ENCODE measurements at regions not wholly inside any gene's neighbourhood (a gene's known extent, or its start where the extent isn't known, plus 50 kb on each side); places are given as distances from the start of the nearest gene placed in this dataset.

DNA sequence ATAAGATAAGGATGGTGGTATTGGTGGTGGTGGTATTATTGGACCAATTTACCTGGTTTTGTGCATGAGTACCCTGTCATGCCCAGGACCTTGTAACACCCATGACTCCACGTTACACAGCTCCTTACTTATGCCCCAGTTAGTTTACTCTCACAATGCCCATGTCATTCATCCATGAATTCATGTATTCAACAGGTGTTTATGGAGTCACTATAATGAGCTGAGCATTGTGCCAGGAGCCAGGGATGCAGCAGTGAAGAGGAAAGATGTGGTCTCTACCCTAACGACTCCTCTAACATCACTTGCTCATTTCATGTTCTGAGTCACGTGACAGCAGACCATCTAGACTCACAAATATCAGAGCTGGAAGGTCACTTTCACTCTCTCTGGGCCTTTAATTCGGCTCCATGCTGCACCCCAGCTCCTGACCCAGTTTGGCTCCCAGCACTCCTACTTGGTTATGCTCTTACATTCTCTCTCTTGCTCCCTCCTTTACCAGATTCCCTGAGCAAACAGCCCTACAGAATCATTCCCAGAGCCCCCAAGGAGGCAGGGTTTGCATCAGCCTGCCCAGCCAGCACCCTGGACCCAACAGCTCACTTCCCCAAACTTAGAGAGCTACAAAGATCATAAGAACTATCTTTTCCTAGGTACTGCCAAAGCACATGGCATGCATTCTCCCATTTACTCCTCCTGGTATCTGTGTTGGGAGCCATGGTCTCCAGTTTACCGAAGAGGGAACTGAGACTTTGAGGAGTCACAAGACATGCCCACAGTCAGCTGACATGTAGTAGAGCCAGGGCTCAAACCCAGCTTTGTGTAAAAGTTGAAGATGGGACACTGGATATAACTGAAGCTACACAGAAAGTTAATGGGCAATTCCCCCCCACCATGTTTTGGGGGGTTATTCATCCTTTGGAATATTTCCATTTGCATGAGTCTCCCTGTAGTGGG is 449.9 kb downstream of the LRATD1 start (continued):
- TF ChIP-seq, protein P1, sequence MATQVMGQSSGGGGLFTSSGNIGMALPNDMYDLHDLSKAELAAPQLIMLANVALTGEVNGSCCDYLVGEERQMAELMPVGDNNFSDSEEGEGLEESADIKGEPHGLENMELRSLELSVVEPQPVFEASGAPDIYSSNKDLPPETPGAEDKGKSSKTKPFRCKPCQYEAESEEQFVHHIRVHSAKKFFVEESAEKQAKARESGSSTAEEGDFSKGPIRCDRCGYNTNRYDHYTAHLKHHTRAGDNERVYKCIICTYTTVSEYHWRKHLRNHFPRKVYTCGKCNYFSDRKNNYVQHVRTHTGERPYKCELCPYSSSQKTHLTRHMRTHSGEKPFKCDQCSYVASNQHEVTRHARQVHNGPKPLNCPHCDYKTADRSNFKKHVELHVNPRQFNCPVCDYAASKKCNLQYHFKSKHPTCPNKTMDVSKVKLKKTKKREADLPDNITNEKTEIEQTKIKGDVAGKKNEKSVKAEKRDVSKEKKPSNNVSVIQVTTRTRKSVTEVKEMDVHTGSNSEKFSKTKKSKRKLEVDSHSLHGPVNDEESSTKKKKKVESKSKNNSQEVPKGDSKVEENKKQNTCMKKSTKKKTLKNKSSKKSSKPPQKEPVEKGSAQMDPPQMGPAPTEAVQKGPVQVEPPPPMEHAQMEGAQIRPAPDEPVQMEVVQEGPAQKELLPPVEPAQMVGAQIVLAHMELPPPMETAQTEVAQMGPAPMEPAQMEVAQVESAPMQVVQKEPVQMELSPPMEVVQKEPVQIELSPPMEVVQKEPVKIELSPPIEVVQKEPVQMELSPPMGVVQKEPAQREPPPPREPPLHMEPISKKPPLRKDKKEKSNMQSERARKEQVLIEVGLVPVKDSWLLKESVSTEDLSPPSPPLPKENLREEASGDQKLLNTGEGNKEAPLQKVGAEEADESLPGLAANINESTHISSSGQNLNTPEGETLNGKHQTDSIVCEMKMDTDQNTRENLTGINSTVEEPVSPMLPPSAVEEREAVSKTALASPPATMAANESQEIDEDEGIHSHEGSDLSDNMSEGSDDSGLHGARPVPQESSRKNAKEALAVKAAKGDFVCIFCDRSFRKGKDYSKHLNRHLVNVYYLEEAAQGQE (IDR thresholded peaks at IDR 0.05; ENCODE audit: insufficient read depth in 1 of 2, low read depth in 2 of 2, low read length in 1 of 2) = no peak

- H3K4me3 ChIP-seq (ENCODE audit: low read depth in 2 of 2, low read length in 2 of 2) = no peak overlapping the region
- ChIA-PET CTCF (no interaction called here), POLR2A (no interaction called here)
- intact Hi-C loops (cut with micrococcal nuclease; ENCODE audit: unreplicated experiment) (no loop called here), in situ Hi-C loops (cut with HindIII; ENCODE audit: low pct_unique_long_range_greater_than_20kb, low sequenced_read_pairs) (no loop called here)
- no peak for TF ChIP-seq TCF7L2 (IDR thresholded peaks at IDR 0.05; ENCODE audit: low read depth, low read length)
- TF ChIP-seq CTCF (IDR thresholded peaks at IDR 0.05) = no peak
- no peak for TF ChIP-seq SIN3A (IDR thresholded peaks at IDR 0.05; ENCODE audit: borderline replicate concordance, insufficient read depth, low read depth, low read length)
- DNase-seq (ENCODE audit: low read depth, low spot score) (no peak), ATAC-seq (no peak)
- no TSS peak for BruUV-seq (replicated peaks)
- no peak overlapping the region for H3K27ac ChIP-seq (ENCODE audit: low read length)
- peaks cover 2% of the 10 kb centered on the region; the same call in 1 of the 2 replicates for H3K27me3 ChIP-seq (ENCODE audit: control insufficient read depth, insufficient read depth, low read length)
- no peaks in the 10 kb centered on the region for H3K4me1 ChIP-seq (ENCODE audit: control insufficient read depth, insufficient read depth, low read length)
- no peaks in the 10 kb centered on the region for H3K36me3 ChIP-seq (ENCODE audit: control insufficient read depth, insufficient read depth, low read length)
- H3K9me3 ChIP-seq (ENCODE audit: control insufficient read depth, insufficient read depth, low read depth, low read length) = no peaks in the 10 kb centered on the region
These were observed 452.4 kb downstream of the LRATD1 start for GRCh38 chr2:15084826-15085489.

- H3K36me3 ChIP-seq (ENCODE audit: control insufficient read depth, insufficient read depth, low read length) = no peaks in the 10 kb centered on the region
- no peaks in the 10 kb centered on the region for H3K27me3 ChIP-seq (ENCODE audit: control insufficient read depth, insufficient read depth, low read length)
- ChIA-PET POLR2A (no interaction called here), CTCF (no interaction called here)
- ATAC-seq = no peak
- TF ChIP-seq TCF7L2 (IDR thresholded peaks at IDR 0.05; ENCODE audit: low read depth, low read length) (no peak), POLR2AphosphoS5 (IDR thresholded peaks at IDR 0.05; ENCODE audit: low read depth, low read length) (no peak), CTCF (IDR thresholded peaks at IDR 0.05) (no peak), SIN3A (IDR thresholded peaks at IDR 0.05; ENCODE audit: borderline replicate concordance, insufficient read depth, low read depth, low read length) (no peak)
- TF ChIP-seq, protein P1 (IDR thresholded peaks at IDR 0.05; ENCODE audit: insufficient read depth in 1 of 2, low read depth in 2 of 2, low read length in 1 of 2) = no peak
- no peaks in the 10 kb centered on the region for H3K4me1 ChIP-seq (ENCODE audit: control insufficient read depth, insufficient read depth, low read length)
- BruUV-seq (replicated peaks) = no TSS peak
- H3K4me3 ChIP-seq (ENCODE audit: low read depth in 2 of 2, low read length in 2 of 2) = no peak overlapping the region
- no peak overlapping the region for H3K27ac ChIP-seq (ENCODE audit: low read length)
- intact Hi-C loops (cut with micrococcal nuclease; ENCODE audit: unreplicated experiment) = no loop called here
- in situ Hi-C loops (cut with HindIII; ENCODE audit: low pct_unique_long_range_greater_than_20kb, low sequenced_read_pairs) = no loop called here
- no peaks in the 10 kb centered on the region for H3K9me3 ChIP-seq (ENCODE audit: control insufficient read depth, insufficient read depth, low read depth, low read length)
- DNase-seq (ENCODE audit: low read depth, low spot score) = no peak
These were observed 459.7 kb downstream of the LRATD1 start for GRCh38 chr2:15092181-15092580.

All from Panc1 (cell line).